ENCODE measurements at regions not wholly inside any gene's neighbourhood (a gene's known extent, or its start where the extent isn't known, plus 50 kb on each side); places are given as distances from the start of the nearest gene placed in this dataset.
"Not testable (repeated sequence)": the region's sequence is repeated elsewhere in the genome, so short reads cannot be mapped to it uniquely, and the experiment has no call there.

GRCh38 chr1:65020774-65021173 lies 54.4 kb upstream of the JAK1 start:
- DNase-seq (ENCODE audit: low read depth), result no peak

- peak; percentile 17 for DNase-seq (ENCODE audit: low read depth)
Observed at GRCh38 chr1:65021795-65022194, 55.4 kb upstream of the JAK1 start.

- no peak for DNase-seq (ENCODE audit: low read depth)
Observed at GRCh38 chr1:65022216-65022615, 55.9 kb upstream of the JAK1 start.

GRCh38 chr1:65025794-65026193 lies 59.4 kb upstream of the JAK1 start:
- no peak for DNase-seq (ENCODE audit: low read depth)

- no peak for DNase-seq (ENCODE audit: low read depth)
Observed at GRCh38 chr1:65026235-65026634, 59.9 kb upstream of the JAK1 start.

- DNase-seq (ENCODE audit: low read depth), result peak; percentile 24
Observed at GRCh38 chr1:65027666-65028358, 61.5 kb upstream of the JAK1 start.

- not testable (repeated sequence) for DNase-seq (ENCODE audit: low read depth)
Observed at GRCh38 chr1:65029434-65029833, 63.1 kb upstream of the JAK1 start.

GRCh38 chr1:65034879-65035278 lies 68.5 kb upstream of the JAK1 start:
- DNase-seq (ENCODE audit: low read depth), result not testable (repeated sequence)

GRCh38 chr1:65036570-65037051 lies 70.3 kb upstream of the JAK1 start:
- no peak for DNase-seq (ENCODE audit: low read depth)

GRCh38 chr1:65039066-65039465 lies 72.7 kb upstream of the JAK1 start:
- DNase-seq (ENCODE audit: low read depth), result no peak

GRCh38 chr1:65039508-65039907 lies 73.2 kb upstream of the JAK1 start:
- DNase-seq (ENCODE audit: low read depth), result no peak

- no peak for DNase-seq (ENCODE audit: low read depth)
Observed at GRCh38 chr1:65042467-65042866, 76.1 kb upstream of the JAK1 start.

GRCh38 chr1:65044411-65044810 lies 78.1 kb upstream of the JAK1 start:
- DNase-seq (ENCODE audit: low read depth), result no peak

- DNase-seq (ENCODE audit: low read depth), result no peak
Observed at GRCh38 chr1:65045022-65045817, 78.9 kb upstream of the JAK1 start.

GRCh38 chr1:65048335-65048734 lies 82.0 kb upstream of the JAK1 start:
- DNase-seq (ENCODE audit: low read depth), result no peak

- no peak for DNase-seq (ENCODE audit: low read depth)
Observed at GRCh38 chr1:65049941-65050713, 83.8 kb upstream of the JAK1 start.

GRCh38 chr1:65050735-65051134 lies 84.4 kb upstream of the JAK1 start:
- DNase-seq (ENCODE audit: low read depth), result no peak

- DNase-seq (ENCODE audit: low read depth), result no peak
Observed at GRCh38 chr1:65054481-65054880, 88.1 kb upstream of the JAK1 start.

- DNase-seq (ENCODE audit: low read depth), result no peak
Observed at GRCh38 chr1:65055747-65056146, 89.4 kb upstream of the JAK1 start.

GRCh38 chr1:65056234-65056633 lies 89.9 kb upstream of the JAK1 start:
- DNase-seq (ENCODE audit: low read depth), result no peak

GRCh38 chr1:65056866-65057265 lies 90.5 kb upstream of the JAK1 start:
- DNase-seq (ENCODE audit: low read depth), result peak; percentile 17

All from myocyte (in vitro differentiated cells).